Cerebellar nuclear complex (tissue), 1 donor: ENCODE measurements at regions not wholly inside any gene's neighbourhood (a gene's known extent, or its start where the extent isn't known, plus 50 kb on each side); places are given as distances from the start of the nearest gene placed in this dataset.
"Not testable (repeated sequence)": the region's sequence is repeated elsewhere in the genome, so short reads cannot be mapped to it uniquely, and the experiment has no call there.

ENCODE experiments used
- DNase-seq, 2 experiments: peaks; one replicate each; lab custom pipeline; 2025; lab: John Stamatoyannopoulos, UW

DNA sequence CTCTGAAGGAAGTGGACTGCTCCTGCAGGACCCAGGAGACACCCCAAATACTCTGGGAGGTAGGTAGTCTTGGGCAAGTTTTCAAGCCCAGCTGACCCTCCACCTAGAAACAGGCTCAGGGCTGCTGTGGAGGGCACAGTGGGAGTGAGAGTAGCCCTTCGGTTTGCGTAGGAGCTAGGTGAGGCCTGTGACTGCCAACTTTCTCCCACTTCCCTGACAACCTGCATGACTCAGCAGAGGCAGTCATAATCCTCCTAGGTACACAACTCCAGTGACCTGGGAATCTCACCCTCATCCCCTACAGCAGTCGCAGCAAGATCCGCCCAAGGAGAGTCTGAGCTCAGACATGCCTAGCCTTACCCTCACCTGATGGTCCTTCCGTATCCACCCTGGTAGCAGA, 439.1 kb downstream of the CNTNAP4 start:
- DNase-seq = not testable (repeated sequence)

DNA sequence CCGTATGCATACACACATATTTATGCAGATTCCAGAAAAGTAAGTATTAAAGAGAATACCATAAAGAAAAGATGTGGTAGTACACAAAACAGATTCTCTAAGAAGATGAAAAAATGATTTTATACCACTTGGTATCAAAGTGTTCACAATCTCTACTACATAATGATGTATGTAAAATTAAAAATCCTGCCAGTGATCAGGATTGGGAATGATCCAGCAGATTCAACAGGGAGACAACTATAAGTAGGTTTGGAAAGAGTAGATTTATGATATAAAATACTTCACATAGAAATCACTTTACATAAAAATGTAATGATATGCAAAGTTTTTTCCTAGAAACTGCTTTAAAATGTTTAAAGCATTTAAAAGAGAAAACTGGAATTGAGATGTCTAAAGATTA, 447.0 kb downstream of the CNTNAP4 start:
- DNase-seq = no peak

- DNase-seq = no peak
Measured at GRCh38 chr16:76729525-76729924, 452.3 kb downstream of the CNTNAP4 start.

DNA sequence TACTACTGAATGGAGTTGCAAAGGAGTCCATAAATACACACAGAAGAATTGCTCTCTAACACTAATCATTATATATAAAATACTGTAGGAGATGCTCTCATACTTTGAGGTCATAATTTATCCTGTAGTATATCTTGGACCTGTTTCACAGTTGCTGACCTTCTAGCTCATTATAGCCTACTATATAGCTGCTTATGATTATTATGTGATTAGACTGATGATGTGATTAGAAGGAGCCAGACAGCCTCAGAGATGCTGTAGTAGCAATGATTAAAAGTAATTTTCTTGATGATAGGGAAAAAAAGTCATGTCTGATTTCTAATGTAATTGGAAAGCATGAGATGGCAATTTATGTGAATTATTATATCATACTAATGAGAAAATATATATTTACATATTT, 455.7 kb downstream of the CNTNAP4 start:
- DNase-seq = no peak

DNA sequence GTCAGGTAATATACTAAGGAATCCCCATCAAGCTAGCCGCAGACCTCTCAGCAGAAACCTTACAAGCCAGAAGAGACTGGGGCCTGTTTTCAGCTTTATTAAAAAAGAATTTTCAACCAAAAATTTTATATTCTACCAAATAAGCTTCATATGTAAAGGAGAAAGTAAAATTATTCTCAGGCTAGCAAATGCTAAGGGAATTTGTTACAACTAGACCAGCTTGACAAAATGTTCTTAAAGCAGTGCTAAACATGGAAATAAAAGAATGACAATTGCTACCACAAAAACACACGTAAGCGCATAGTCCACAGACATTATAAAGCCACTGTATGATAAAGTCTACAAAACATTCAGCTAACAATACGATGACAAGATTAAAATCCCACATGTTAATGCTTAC, 449.4 kb upstream of the MON1B start:
- DNase-seq = no peak

DNA sequence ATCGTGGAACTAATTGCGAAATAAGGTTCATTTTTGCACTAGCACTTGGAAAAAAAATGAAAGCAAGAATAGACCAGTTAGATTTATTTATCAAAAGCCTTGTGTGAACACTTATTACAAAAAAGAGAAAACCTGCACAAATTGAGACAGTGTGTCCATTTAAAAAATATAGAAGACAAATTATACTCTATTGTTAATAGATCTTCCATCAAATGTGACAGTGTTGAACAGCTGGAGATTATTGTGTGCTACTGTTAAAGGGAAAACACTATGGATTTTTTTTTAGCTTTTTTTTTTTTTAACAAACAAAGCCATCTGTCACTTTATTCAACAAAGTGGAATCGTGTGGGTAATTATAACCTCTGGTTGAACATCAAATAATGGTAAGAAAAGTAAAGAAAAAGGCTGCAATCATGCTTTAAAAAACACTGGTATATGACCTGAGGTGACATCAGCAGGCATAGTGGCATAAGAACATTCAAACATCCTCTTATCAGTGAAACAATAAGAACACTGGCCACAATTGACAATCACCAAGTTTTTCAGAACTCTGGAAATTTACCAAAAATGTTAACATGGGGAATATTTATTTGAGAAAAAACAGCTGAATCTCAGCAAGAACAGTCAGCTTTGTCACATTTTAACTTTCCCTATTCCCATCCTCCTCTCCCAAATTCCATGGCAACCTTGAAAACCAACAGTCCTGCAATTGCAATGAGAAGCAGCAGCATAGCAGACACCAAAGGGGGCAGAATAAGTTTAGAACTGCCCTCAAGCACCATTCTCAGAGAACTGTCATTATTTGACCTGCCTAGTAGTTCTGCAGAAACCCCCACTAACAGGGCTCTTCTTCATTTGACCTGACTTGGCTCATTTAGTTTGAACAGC, 442.3 kb upstream of the MON1B start:
- no peak for DNase-seq

- DNase-seq = no peak
Measured at GRCh38 chr16:76749780-76750375, 441.1 kb upstream of the MON1B start.

DNA sequence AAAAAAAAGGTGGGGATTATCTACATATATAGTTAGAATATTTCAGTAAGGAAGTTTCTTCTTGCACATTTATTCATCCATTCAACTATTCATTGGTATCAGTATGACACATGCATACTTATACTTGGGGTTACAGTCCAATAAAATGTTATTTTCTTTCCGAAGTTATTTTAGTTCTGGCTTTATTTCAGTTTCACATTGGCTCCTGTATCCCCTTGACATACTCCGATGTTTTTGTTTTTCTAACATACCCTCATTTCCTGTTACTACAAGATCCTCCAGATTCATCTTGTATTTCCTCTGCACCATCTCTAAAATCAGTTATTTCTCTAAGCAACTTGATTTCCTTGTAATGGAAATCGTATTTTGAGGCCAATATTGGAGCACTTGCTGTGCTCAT, 435.5 kb upstream of the MON1B start:
- DNase-seq = no peak

GRCh38 chr16:76756423-76756822, 434.6 kb upstream of the MON1B start:
- DNase-seq = no peak

DNA sequence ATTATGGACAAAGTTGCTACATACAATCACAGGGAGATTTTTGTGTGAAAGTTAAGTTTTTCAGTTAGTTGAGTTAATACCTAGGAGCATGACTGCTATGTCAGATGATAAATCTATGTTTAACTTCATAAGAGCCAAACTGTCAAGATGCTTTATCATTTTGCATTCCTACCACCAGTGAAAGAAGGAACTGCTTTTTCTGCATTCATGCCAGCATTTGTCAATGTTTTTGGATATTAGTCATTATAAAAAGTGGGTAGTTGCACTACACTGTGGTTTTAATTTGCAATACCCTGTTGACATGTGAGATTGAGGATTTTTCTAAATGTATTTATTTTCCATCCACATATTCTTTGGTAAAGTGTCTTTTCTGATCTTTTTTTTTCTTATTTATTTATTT, 434.0 kb upstream of the MON1B start:
- no peak for DNase-seq

DNA sequence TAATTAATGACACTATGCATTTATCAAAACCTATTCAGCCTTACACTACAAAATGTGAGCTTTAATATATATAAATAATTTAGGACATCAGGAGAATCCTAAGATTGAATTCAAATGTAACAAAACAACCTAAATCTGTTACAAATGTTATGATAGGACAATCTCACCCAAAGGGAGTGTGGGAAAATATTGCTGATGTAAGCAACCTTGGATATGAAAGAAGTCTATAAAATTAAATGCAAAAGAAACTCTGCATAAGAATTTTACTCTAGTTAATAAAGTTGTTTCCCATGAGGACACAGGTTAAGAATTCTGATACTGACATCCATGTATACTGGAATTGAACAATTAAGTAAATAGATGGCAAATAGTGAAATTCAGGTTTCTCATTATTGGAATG, 424.5 kb upstream of the MON1B start:
- no peak for DNase-seq

GRCh38 chr16:76768316-76768715, 422.7 kb upstream of the MON1B start:
- DNase-seq = no peak

DNA sequence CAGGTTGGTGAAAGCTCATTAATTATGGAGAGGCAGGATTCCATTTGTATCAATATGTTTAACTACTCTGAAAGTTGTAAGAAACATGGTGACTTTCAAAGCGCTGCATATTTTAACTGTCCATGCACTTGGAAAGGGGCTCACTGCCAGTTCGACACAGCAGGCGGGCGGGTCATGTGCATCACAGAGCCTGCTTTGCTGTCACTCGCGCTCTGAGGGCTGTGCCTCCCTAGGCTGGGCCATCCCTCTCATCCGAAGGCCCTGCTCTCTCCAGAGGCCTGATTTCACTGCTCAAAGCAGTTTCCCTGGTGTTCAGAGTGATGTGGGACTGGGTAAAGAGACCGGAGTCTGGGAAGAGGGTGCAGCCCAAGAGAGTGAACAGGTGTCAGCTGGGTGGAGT, 422.0 kb upstream of the MON1B start:
- no peak for DNase-seq

GRCh38 chr16:76771216-76771615, 419.8 kb upstream of the MON1B start:
- no peak for DNase-seq

- no peak for DNase-seq
Measured at GRCh38 chr16:76777721-76778465, 413.1 kb upstream of the MON1B start.

DNA sequence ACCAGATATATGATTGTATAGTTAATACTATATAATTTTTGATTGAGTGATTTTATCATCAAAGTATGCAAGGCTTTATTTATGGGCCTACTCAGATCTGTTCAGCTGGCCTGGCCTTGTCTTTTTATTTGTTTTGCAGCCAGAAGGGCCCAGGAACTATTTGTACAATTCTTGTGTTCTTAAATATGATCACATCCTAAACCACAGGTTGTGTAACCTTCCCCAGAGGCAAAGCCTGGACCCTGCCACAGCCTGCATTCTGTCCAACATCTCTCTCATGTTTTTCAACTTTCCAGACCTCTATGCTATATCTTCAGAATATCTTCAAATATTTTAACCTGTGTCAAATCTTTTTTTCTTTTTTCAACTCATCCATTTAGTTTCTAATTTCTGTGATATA, 410.4 kb upstream of the MON1B start:
- DNase-seq = no peak

- no peak for DNase-seq
Measured at GRCh38 chr16:76784530-76784929, 406.5 kb upstream of the MON1B start.

- DNase-seq = no peak
Measured at GRCh38 chr16:76787394-76787793, 403.6 kb upstream of the MON1B start.

DNA sequence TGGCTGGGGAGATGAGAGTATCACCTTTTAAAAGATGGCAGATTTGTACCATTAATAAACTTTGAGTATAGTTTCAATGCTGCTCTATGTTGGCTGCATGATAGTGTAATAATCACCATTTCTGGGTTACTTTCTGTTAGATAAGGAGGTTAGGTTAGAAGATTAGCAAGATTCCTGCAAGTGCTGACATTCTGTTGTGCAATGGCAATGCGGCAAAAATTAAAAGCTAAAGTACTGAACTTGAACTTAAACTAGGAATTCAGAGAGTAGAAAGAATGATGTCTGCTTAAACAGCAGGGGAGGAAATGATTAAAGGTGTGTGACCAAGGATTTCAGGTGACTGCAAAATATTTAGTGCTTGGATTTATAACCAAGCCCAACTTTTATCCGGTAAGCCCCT, 399.8 kb upstream of the MON1B start:
- DNase-seq = no peak

DNA sequence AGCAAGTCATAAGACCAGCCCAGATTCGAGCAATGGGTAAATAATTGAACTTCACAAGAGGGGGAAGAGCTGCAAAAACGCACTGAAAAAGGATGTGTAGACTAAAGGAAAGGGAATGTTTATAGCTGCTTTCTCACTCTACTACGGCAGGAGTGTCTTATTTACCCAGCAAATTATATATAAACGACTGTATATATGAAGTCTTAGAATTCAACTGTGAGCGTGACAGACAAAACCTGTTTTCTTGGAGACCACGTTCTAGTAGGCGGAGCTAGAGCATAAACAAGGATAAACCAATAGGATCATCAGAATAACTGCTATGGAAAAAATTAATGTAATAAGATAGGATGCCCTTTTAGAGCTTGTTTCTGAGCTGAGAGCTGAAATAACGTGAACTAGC, 394.6 kb upstream of the MON1B start:
- no peak for DNase-seq

DNA sequence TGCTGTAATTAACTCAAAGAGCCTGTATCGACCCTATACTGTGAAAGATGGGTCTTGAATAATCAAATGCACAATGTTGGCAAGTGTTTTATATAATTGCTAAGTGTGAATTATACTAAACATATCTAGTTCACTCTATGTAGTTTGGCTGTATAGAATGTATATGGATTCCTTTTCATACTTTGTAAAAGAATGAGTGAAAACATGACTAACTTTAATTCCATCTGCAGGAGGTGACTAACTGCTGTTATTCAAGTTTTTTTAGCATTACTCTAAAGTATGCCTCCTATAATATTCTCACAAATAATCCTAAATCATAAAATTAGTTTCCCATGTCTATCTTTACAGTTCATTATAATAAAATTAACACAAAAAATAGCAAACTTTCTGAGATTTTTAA, 394.0 kb upstream of the MON1B start:
- DNase-seq = no peak

- DNase-seq = no peak
Measured at GRCh38 chr16:76797457-76797856, 393.5 kb upstream of the MON1B start.

DNA sequence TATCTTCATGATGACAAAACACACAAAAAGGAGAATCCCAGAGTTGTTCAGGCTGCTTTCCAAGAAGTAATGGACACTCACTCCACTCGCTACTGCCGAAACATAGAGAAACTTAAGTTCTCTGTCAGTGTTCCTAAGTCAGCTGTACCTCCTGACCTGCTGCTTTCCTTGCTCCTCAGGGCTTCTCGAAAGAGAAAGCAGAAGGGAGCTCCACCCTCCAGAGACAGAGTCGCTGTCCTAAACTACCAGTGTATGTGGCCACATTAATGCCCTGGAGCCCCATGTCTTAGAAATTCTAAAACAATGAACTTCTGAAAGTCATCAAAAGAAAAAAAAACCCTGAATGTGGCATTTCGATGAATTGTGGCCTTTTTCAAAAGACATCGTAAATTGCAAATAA, 390.8 kb upstream of the MON1B start:
- no peak for DNase-seq
